ENCODE measurements at regions not wholly inside any gene's neighbourhood (a gene's known extent, or its start where the extent isn't known, plus 50 kb on each side); places are given as distances from the start of the nearest gene placed in this dataset.

DNA sequence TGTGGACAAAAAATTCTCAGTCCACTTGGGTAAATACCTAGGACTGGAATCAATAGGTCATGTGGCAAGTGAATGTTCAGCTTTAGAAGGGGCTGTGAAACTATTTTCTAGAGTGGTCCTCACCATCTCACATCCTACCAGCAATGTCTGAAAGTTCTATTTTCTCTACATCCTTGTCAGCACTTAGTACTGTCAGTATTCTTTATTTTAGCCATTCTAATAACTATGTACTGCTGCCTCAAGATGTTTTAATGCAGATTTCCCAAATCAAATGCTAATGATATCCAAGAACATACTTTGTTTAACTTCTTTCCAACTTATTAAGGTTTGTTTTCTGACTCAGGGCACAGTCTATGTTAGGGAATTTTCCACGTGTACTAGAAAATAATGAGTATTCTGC lies 317.0 kb downstream of the BRD1 start:
- DNase-seq (ENCODE audit: extremely low read depth, low read depth) = no peak
- TF ChIP-seq, protein P1, sequence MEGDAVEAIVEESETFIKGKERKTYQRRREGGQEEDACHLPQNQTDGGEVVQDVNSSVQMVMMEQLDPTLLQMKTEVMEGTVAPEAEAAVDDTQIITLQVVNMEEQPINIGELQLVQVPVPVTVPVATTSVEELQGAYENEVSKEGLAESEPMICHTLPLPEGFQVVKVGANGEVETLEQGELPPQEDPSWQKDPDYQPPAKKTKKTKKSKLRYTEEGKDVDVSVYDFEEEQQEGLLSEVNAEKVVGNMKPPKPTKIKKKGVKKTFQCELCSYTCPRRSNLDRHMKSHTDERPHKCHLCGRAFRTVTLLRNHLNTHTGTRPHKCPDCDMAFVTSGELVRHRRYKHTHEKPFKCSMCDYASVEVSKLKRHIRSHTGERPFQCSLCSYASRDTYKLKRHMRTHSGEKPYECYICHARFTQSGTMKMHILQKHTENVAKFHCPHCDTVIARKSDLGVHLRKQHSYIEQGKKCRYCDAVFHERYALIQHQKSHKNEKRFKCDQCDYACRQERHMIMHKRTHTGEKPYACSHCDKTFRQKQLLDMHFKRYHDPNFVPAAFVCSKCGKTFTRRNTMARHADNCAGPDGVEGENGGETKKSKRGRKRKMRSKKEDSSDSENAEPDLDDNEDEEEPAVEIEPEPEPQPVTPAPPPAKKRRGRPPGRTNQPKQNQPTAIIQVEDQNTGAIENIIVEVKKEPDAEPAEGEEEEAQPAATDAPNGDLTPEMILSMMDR (IDR thresholded peaks at IDR 0.05; ENCODE audit: low read depth, low read length) = no peak

DNA sequence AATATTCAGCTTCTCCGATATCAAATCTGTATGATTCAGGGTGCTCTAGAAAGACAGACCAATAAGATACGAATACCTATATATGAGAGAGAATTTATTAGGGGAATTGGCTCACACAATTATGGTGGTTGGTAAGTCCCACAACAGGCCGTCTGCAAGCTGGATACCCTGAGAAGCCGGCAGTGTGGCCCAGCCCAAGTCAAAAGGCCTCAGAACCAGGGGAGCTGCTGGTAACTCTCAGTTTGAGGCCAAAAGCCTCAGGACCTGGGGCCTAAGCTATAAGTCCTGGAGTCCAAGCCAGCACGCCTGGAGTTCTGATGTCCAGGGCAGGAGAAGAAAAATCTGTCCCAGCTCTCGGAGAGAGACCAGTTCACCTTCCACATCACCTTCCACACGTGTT lies 318.7 kb downstream of the BRD1 start:
- TF ChIP-seq, protein P1 (IDR thresholded peaks at IDR 0.05; ENCODE audit: low read depth, low read length) = no peak
- DNase-seq (ENCODE audit: extremely low read depth, low read depth) = no peak

- DNase-seq (ENCODE audit: extremely low read depth, low read depth) = no peak
- TF ChIP-seq, protein P1 (IDR thresholded peaks at IDR 0.05; ENCODE audit: low read depth, low read length) = no peak
Measured at GRCh38 chr22:49508561-49508960, 319.1 kb downstream of the BRD1 start.

DNA sequence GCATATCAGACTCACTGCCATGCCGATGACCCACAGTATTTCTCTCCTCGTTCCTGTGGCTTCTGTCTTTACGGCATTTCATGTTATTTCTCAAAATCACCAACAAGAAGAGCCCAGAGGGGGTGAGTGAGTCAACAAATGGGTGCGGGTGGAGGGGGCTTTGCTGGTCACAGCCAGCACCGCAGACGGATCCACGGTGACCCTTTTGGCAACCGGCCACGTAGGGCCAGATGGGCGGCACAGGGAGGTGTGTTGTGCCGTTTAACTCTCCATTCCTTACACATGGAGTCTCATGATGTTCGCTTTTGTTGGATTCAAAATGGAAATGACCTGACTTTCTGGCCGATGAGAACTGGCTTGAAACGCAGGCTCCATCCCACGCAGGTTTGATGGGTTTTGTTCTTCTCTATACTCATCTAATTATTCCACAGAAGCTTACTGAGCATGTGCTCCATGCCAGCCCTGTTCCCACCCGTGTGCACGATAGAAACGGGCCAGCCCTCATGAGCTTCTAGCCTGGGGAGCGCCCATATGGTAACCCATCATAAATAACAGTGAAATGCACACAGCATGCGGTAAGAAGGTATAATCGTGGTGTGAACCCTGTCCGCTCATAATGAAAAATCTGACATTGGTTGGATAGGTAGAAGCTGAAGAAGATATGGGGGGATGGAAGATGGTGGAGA lies 319.9 kb downstream of the BRD1 start:
- TF ChIP-seq, protein P1 (IDR thresholded peaks at IDR 0.05; ENCODE audit: low read depth, low read length) = no peak
- no peak for DNase-seq (ENCODE audit: extremely low read depth, low read depth)

DNA sequence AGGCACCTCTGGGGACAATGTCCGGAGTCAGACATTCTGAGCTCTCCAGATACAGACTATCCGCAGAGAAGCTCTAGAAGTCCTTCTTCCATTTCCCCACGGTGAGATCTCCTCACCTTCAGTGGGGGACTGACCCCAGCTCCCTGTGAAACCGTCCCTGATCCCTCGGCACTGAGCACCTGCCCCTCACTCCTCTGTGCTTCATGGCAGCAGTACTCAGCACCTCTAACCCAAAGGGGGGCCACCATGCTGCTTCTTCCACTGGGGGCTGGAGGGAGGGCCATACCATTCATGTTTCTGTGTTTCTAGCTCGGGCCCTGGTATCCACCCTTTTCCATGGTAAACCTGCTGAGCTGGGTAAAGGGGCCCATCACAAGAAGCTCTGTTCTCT lies 321.7 kb downstream of the BRD1 start:
- TF ChIP-seq, protein P1 (IDR thresholded peaks at IDR 0.05; ENCODE audit: low read depth, low read length) = no peak

DNA sequence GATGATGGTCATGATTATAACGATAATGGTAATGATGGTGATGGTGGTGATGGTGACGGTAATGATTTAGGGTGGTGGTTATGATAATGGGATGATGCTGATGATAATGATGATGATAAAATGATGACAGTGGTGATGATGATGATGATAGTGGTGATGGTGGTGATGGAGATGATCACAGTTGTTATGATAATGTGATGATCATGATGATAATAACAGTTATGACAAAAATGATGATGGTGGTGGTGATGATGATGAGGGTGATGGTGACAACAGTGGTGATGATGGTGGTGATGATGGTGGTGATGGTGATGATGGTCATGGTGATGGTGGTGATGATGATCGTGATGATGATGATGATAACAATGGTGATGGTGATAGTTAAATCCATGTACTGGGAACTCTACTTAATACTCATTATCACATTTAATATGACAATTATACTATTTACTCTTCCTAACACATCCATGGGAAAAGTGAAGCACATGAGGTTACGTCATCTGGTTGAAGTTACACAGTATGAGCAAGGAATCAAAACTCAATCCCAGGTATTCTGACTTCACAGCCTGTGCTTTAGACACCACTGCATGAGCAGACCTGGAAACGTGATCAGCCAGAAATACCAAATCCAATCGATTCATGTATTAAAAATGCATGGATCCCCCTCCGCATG lies 322.2 kb downstream of the BRD1 start:
- DNase-seq (ENCODE audit: extremely low read depth, low read depth) = no peak
- TF ChIP-seq, protein P1 (IDR thresholded peaks at IDR 0.05; ENCODE audit: low read depth, low read length) = no peak

More for the DNA sequence above, 321.7 kb downstream of the BRD1 start:
- no peak for DNase-seq (ENCODE audit: extremely low read depth, low read depth)

DNA sequence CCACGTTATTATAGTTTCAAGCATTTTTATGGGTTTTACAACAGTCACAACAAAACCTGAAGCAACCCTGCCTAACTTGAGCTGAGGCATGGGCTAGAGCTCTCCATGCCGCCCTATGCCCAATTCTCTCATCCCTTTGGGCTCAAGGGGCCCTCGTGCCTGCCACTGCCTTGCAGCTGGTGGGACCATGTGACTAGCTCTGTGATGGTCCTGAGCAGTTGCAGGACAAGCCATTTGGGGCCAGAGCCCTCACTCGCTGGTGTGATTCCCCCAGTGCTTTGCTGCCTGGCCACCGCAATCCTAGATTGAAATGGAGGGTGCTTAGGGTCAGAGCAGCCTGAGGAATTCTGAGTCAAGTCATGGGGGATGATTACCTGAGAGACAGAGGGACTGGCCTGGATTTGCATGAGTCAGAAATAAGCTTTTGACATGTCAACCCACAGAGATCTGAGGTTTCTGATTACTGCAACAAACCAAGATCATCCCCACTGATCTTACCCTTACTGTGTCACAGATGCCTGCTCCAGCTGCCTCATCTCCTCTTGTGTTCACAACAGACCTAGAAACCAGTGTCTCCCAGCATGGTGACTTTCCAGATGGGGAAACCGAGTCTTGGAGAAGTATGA lies 323.7 kb downstream of the BRD1 start:
- TF ChIP-seq, protein P1 (IDR thresholded peaks at IDR 0.05; ENCODE audit: low read depth, low read length) = no peak
- no peak for DNase-seq (ENCODE audit: extremely low read depth, low read depth)
